ENCODE measurements at regions not wholly inside any gene's neighbourhood (a gene's known extent, or its start where the extent isn't known, plus 50 kb on each side); places are given as distances from the start of the nearest gene placed in this dataset.

- no peaks in the 10 kb centered on the region for H3K27me3 ChIP-seq (ENCODE audit: control insufficient read depth, insufficient read depth, low read length)
- no peak overlapping the region for H3K27ac ChIP-seq (ENCODE audit: low read depth, low read length)
- no peak for DNase-seq (ENCODE audit: low read depth, low spot score)
- H3K9me3 ChIP-seq (ENCODE audit: control insufficient read depth, insufficient read depth, low read length) = no peaks in the 10 kb centered on the region
- TF ChIP-seq, protein P1, sequence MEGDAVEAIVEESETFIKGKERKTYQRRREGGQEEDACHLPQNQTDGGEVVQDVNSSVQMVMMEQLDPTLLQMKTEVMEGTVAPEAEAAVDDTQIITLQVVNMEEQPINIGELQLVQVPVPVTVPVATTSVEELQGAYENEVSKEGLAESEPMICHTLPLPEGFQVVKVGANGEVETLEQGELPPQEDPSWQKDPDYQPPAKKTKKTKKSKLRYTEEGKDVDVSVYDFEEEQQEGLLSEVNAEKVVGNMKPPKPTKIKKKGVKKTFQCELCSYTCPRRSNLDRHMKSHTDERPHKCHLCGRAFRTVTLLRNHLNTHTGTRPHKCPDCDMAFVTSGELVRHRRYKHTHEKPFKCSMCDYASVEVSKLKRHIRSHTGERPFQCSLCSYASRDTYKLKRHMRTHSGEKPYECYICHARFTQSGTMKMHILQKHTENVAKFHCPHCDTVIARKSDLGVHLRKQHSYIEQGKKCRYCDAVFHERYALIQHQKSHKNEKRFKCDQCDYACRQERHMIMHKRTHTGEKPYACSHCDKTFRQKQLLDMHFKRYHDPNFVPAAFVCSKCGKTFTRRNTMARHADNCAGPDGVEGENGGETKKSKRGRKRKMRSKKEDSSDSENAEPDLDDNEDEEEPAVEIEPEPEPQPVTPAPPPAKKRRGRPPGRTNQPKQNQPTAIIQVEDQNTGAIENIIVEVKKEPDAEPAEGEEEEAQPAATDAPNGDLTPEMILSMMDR (IDR thresholded peaks at IDR 0.05; ENCODE audit: low read depth, low read length) = no peak
- CTCF ChIA-PET = no interaction called here
- H3K4me3 ChIP-seq (ENCODE audit: low read depth, low read length) = no peak overlapping the region
- POLR2A ChIA-PET = interaction anchor here (0.7 kb wide), 2 partner anchors 40 to 826 kb away, joined by 4 to 5 read pairs; no protein-coding TSS in a partner anchor
These were observed 1634.9 kb upstream of the NUDT12 start for GRCh38 chr5:105197531-105197930.

DNA sequence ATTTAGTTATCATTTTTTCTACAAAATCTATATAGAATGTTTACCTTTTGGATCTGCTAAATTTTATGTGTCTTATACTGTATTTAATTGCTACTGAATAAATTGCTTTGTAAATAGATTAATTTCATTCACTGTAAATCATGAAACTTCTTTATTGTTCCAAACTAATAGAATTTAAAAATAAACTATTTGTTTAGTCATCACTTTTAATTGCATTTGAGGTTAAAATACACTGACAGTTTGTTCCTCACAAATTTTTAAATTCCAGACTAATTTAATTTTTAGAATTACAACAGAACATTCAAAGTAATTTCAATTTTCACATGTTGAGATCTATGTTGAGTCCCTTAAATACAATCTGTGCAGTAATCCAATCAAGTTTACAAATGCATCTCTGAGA is 1633.2 kb upstream of the NUDT12 start:
- H3K4me3 ChIP-seq (ENCODE audit: low read depth, low read length) = no peak overlapping the region
- no peaks in the 10 kb centered on the region for H3K27me3 ChIP-seq (ENCODE audit: control insufficient read depth, insufficient read depth, low read length)
- no peaks in the 10 kb centered on the region for H3K9me3 ChIP-seq (ENCODE audit: control insufficient read depth, insufficient read depth, low read length)
- no peak overlapping the region for H3K27ac ChIP-seq (ENCODE audit: low read depth, low read length)
- CTCF ChIA-PET = no interaction called here
- TF ChIP-seq, protein P1 (IDR thresholded peaks at IDR 0.05; ENCODE audit: low read depth, low read length) = no peak
- POLR2A ChIA-PET = no interaction called here
- DNase-seq (ENCODE audit: low read depth, low spot score) = no peak

- Histone ChIP-seq H3K4me3 (ENCODE audit: low read depth, low read length) (no peak overlapping the region), H3K9me3 (ENCODE audit: control insufficient read depth, insufficient read depth, low read length) (no peaks in the 10 kb centered on the region), H3K27ac (ENCODE audit: low read depth, low read length) (no peak overlapping the region), H3K27me3 (ENCODE audit: control insufficient read depth, insufficient read depth, low read length) (no peaks in the 10 kb centered on the region)
- ChIA-PET POLR2A (no interaction called here), CTCF (no interaction called here)
- DNase-seq (ENCODE audit: low read depth, low spot score) = no peak
- TF ChIP-seq, protein P1 (IDR thresholded peaks at IDR 0.05; ENCODE audit: low read depth, low read length) = no peak
These were observed 1610.3 kb upstream of the NUDT12 start for GRCh38 chr5:105172918-105173317.

DNA sequence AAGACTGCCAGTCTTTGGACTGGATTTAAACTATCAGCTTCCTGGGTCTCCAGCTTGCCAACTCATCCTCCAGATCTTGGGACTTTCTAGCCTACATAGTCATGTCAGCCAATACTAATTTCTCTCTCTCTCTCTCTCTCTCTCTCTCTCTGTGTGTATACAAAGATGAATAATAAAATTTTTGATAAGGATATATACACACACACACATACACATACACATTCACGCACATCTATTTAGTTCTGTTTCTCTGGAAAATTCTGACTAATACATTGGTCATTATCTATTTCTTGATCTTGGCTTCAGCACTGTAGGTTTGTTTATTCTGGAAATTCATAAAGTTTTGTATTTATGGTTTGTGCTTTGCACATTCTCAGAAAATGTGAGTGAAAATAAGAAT is 1606.2 kb upstream of the NUDT12 start:
- Histone ChIP-seq H3K27me3 (ENCODE audit: control insufficient read depth, insufficient read depth, low read length) (no peaks in the 10 kb centered on the region), H3K4me3 (ENCODE audit: low read depth, low read length) (no peak overlapping the region), H3K9me3 (ENCODE audit: control insufficient read depth, insufficient read depth, low read length) (no peaks in the 10 kb centered on the region; the same call in 1 of the 2 replicates), H3K27ac (ENCODE audit: low read depth, low read length) (no peak overlapping the region)
- DNase-seq (ENCODE audit: low read depth, low spot score) = no peak
- POLR2A ChIA-PET = no interaction called here
- TF ChIP-seq, protein P1 (IDR thresholded peaks at IDR 0.05; ENCODE audit: low read depth, low read length) = no peak
- CTCF ChIA-PET = no interaction called here

DNA sequence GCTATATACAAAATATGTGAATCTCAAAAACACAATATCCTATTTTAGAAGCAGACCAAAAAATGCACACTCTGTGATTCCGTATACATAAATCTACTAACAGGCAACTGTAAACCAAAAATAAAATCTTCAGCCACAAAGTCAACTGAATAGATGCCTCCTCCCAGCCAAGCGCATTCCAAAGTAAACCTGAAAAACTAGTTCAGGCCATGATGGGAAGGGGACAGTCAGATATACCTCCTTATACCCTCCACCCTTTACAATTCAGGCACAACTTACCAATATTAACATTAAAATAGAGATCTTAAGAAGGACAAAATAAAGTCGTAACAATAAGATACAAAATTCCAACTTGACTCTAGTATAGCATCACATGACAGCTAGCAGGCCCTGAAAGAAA is 1604.5 kb upstream of the NUDT12 start:
- Histone ChIP-seq H3K9me3 (ENCODE audit: control insufficient read depth, insufficient read depth, low read length) (no peaks in the 10 kb centered on the region; the same call in 1 of the 2 replicates), H3K27me3 (ENCODE audit: control insufficient read depth, insufficient read depth, low read length) (no peaks in the 10 kb centered on the region), H3K4me3 (ENCODE audit: low read depth, low read length) (no peak overlapping the region), H3K27ac (ENCODE audit: low read depth, low read length) (no peak overlapping the region)
- CTCF ChIA-PET = no interaction called here
- TF ChIP-seq, protein P1 (IDR thresholded peaks at IDR 0.05; ENCODE audit: low read depth, low read length) = no peak
- POLR2A ChIA-PET = no interaction called here
- DNase-seq (ENCODE audit: low read depth, low spot score) = no peak
